Activated T-cell treated with anti-CD3 and anti-CD28 coated beads, Interleukin-2, amount 50 U/mL, for 72 hours (primary cell): ENCODE measurements at regions not wholly inside any gene's neighbourhood (a gene's known extent, or its start where the extent isn't known, plus 50 kb on each side); places are given as distances from the start of the nearest gene placed in this dataset.
"Not testable (repeated sequence)": the region's sequence is repeated elsewhere in the genome, so short reads cannot be mapped to it uniquely, and the experiment has no call there.

Source experiments
- ATAC-seq, 2 donors: fragments of 150-1000 bp; cut with Tn5 transposase; replicated peaks in 1 of 2; 2 replicates each; pipeline ENCODE4 v1.10.0; 2021; ENCODE audit warnings: moderate library complexity in 2 of 2, mild to moderate bottlenecking in 1 of 2
- DNase-seq, 2 donors: peaks; one replicate each; pipeline ENCODE4 v3.0.0; 2021 to 2022; ENCODE audit warnings: mixed read lengths in 1 of 2
- H3K27ac Mint-ChIP-seq: one replicate; pipeline ENCODE4 v1.8.0; 2022; ENCODE audit warnings: mild to moderate bottlenecking, moderate library complexity, mixed read lengths
- H3K27me3 Mint-ChIP-seq: one replicate; pipeline ENCODE4 v1.8.0; 2022; ENCODE audit warnings: low read depth, mixed read lengths
- H3K36me3 Mint-ChIP-seq, 2 donors: one replicate each; pipeline ENCODE4 v1.8.0; 2022; ENCODE audit warnings: mixed read lengths in 2 of 2, mild to moderate bottlenecking in 1 of 2; ENCODE audit not compliant: insufficient read depth in 2 of 2
- H3K4me1 Mint-ChIP-seq: one replicate; pipeline ENCODE4 v1.8.0; 2022; ENCODE audit warnings: low read depth, mixed read lengths
- H3K4me3 Mint-ChIP-seq, 2 donors: one replicate each; pipeline ENCODE4 v1.8.0; 2022; ENCODE audit warnings: mild to moderate bottlenecking in 2 of 2, mixed read lengths in 2 of 2, moderate library complexity in 2 of 2
- H3K9me3 Mint-ChIP-seq, 2 donors: one replicate each; pipeline ENCODE4 v1.8.0; 2022; ENCODE audit warnings: mixed read lengths in 2 of 2

- ATAC-seq: no peak
- no peak overlapping the region for H3K27ac Mint-ChIP-seq
- no peaks in the 10 kb centered on the region for H3K27me3 Mint-ChIP-seq
- peaks cover 0 to 1% of the 10 kb centered on the region in 2 donors for H3K36me3 Mint-ChIP-seq
- no peak for DNase-seq
- H3K4me3 Mint-ChIP-seq: no peak overlapping the region
- no peaks in the 10 kb centered on the region for H3K4me1 Mint-ChIP-seq
- H3K9me3 Mint-ChIP-seq: peaks cover 0 to 2% of the 10 kb centered on the region in 2 donors
Measured at GRCh38 chr2:186125156-186125555, 360.9 kb upstream of the ZC3H15 start.

DNA sequence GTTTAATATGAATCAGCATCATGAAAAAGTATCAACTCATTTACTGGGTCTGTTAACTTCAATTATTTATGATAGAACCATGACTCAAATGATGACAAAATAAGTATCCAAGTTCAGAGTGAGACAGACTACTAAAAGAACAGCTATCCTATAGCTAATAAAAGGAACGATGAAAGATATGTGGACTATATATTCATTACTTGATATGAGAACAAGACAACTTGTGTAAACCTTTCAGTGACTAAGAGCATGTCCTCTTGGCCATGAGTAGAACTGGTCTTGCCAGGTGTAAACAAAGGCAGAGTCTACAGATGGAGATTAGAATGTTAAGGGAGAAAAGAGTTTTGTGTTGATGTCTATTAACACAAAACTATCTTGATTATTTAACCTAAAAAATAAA, 360.4 kb upstream of the ZC3H15 start:
- ATAC-seq (no peak), DNase-seq (no peak)
- Mint-ChIP-seq H3K9me3 (peaks cover 0 to 2% of the 10 kb centered on the region in 2 donors), H3K27ac (no peak overlapping the region), H3K27me3 (no peaks in the 10 kb centered on the region), H3K36me3 (peaks cover 0 to 1% of the 10 kb centered on the region in 2 donors), H3K4me3 (no peak overlapping the region), H3K4me1 (no peaks in the 10 kb centered on the region)

GRCh38 chr2:186126181-186126580, 359.9 kb upstream of the ZC3H15 start:
- peaks cover 0 to 2% of the 10 kb centered on the region in 2 donors for H3K9me3 Mint-ChIP-seq
- DNase-seq (no peak), ATAC-seq (no peak)
- H3K27me3 Mint-ChIP-seq: no peaks in the 10 kb centered on the region
- no peak overlapping the region for H3K4me3 Mint-ChIP-seq
- peaks cover 0 to 1% of the 10 kb centered on the region in 2 donors for H3K36me3 Mint-ChIP-seq
- H3K4me1 Mint-ChIP-seq: no peaks in the 10 kb centered on the region
- no peak overlapping the region for H3K27ac Mint-ChIP-seq

- DNase-seq (no peak), ATAC-seq (no peak)
- Mint-ChIP-seq H3K27me3 (no peaks in the 10 kb centered on the region), H3K36me3 (no peaks in the 10 kb centered on the region), H3K27ac (no peak overlapping the region), H3K9me3 (no peaks in the 10 kb centered on the region), H3K4me3 (no peak overlapping the region), H3K4me1 (no peaks in the 10 kb centered on the region)
Measured at GRCh38 chr2:186129767-186130581, 356.1 kb upstream of the ZC3H15 start.

GRCh38 chr2:186130748-186131641, 355.1 kb upstream of the ZC3H15 start:
- Mint-ChIP-seq H3K36me3 (no peaks in the 10 kb centered on the region), H3K4me1 (no peaks in the 10 kb centered on the region), H3K4me3 (no peak overlapping the region), H3K27me3 (no peaks in the 10 kb centered on the region), H3K27ac (no peak overlapping the region), H3K9me3 (no peaks in the 10 kb centered on the region)
- no peak for ATAC-seq
- DNase-seq: no peak

DNA sequence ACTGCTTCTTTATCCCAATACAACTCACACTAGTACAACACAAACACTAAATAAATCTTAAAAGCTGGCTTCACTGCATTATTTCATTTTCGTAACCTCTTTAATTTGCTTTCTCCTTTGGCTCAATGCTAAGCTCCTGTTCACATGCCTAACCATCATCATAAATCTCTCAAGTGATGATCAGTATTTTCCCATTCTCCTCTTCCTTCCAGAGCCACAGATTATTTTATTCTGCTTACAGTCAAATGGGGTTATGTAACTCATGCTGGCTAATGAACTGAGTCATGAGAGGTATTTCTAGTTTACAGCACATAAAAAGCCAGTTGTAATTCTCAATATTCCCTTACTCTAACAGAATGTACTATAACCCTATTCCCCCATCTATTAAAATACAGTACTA, 350.4 kb upstream of the ZC3H15 start:
- H3K27me3 Mint-ChIP-seq: no peaks in the 10 kb centered on the region
- no peak overlapping the region for H3K4me3 Mint-ChIP-seq
- no peak overlapping the region for H3K27ac Mint-ChIP-seq
- no peaks in the 10 kb centered on the region for H3K9me3 Mint-ChIP-seq
- H3K36me3 Mint-ChIP-seq: no peaks in the 10 kb centered on the region
- DNase-seq (no peak), ATAC-seq (no peak)
- no peaks in the 10 kb centered on the region for H3K4me1 Mint-ChIP-seq

- H3K4me3 Mint-ChIP-seq: no peak overlapping the region
- no peaks in the 10 kb centered on the region for H3K4me1 Mint-ChIP-seq
- no peaks in the 10 kb centered on the region for H3K27me3 Mint-ChIP-seq
- no peaks in the 10 kb centered on the region for H3K36me3 Mint-ChIP-seq
- DNase-seq (no peak), ATAC-seq (no peak)
- H3K27ac Mint-ChIP-seq: no peak overlapping the region
- H3K9me3 Mint-ChIP-seq: no peaks in the 10 kb centered on the region
Measured at GRCh38 chr2:186136860-186137259, 349.2 kb upstream of the ZC3H15 start.

- no peak for ATAC-seq
- Mint-ChIP-seq H3K9me3 (no peaks in the 10 kb centered on the region), H3K4me3 (no peak overlapping the region), H3K36me3 (no peaks in the 10 kb centered on the region), H3K27me3 (no peaks in the 10 kb centered on the region), H3K27ac (no peak overlapping the region), H3K4me1 (no peaks in the 10 kb centered on the region)
- DNase-seq: no peak
Measured at GRCh38 chr2:186138845-186139244, 347.2 kb upstream of the ZC3H15 start.

- no peak overlapping the region for H3K27ac Mint-ChIP-seq
- peaks cover 12 to 20% of the 10 kb centered on the region in 2 donors for H3K9me3 Mint-ChIP-seq
- H3K36me3 Mint-ChIP-seq: peaks cover 6 to 9% of the 10 kb centered on the region in 2 donors
- ATAC-seq: no peak
- DNase-seq: no peak
- no peaks in the 10 kb centered on the region for H3K4me1 Mint-ChIP-seq
- no peaks in the 10 kb centered on the region for H3K27me3 Mint-ChIP-seq
- H3K4me3 Mint-ChIP-seq: no peak overlapping the region
Measured at GRCh38 chr2:186159101-186159500, 327.0 kb upstream of the ZC3H15 start.

- DNase-seq (no peak), ATAC-seq (no peak)
- H3K9me3 Mint-ChIP-seq: peaks cover 9 to 14% of the 10 kb centered on the region in 2 donors
- H3K4me3 Mint-ChIP-seq: no peak overlapping the region
- H3K4me1 Mint-ChIP-seq: no peaks in the 10 kb centered on the region
- H3K36me3 Mint-ChIP-seq: peaks cover 3 to 7% of the 10 kb centered on the region in 2 donors
- H3K27me3 Mint-ChIP-seq: no peaks in the 10 kb centered on the region
- H3K27ac Mint-ChIP-seq: no peak overlapping the region
Measured at GRCh38 chr2:186164325-186164724, 321.7 kb upstream of the ZC3H15 start.

DNA sequence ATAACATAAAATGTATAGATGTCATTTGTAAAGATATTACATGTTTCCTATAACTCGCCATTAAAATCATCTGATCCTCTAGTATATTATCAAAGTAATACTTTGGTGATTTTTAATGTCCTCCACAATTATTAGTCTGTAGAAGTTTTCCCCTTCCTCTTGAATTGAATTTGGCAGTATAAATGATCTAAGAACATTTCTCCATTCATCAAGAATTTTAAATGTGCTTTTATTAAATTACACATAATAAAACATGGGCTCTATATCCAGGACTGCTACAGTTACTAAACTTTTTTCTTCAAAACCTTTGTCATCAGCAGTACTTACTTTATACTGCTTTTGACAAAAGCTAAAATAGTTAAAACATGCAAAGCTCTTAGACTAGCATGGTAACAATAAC, 315.4 kb upstream of the ZC3H15 start:
- Mint-ChIP-seq H3K36me3 (peaks cover 0 to 1% of the 10 kb centered on the region in 2 donors), H3K9me3 (peaks cover 2 to 4% of the 10 kb centered on the region in 2 donors), H3K27me3 (no peaks in the 10 kb centered on the region), H3K4me3 (no peak overlapping the region), H3K27ac (no peak overlapping the region), H3K4me1 (no peaks in the 10 kb centered on the region)
- no peak for ATAC-seq
- no peak for DNase-seq

DNA sequence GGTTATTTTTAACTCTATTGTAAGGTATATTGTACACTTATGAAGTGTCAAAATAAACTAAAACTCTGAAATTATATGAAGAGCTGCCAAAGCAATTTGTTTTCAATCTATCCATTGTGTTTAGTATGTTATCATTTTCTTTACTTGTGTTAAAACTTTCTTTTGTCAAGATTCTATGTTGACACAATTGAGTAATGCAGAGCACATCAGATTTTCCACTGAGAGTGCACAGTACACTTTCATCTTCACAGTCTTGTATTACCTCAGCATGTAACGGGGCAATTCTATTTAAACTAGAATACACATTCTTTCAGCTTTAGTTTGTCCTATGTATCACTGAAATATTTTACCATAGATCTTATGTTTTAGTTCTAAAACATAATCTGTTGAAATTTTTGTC, 304.4 kb upstream of the ZC3H15 start:
- ATAC-seq: no peak
- no peak for DNase-seq
- peaks cover 0 to 3% of the 10 kb centered on the region in 2 donors for H3K9me3 Mint-ChIP-seq
- no peak overlapping the region for H3K27ac Mint-ChIP-seq
- no peaks in the 10 kb centered on the region for H3K27me3 Mint-ChIP-seq
- no peak overlapping the region for H3K4me3 Mint-ChIP-seq
- H3K4me1 Mint-ChIP-seq: no peaks in the 10 kb centered on the region
- H3K36me3 Mint-ChIP-seq: no peaks in the 10 kb centered on the region

DNA sequence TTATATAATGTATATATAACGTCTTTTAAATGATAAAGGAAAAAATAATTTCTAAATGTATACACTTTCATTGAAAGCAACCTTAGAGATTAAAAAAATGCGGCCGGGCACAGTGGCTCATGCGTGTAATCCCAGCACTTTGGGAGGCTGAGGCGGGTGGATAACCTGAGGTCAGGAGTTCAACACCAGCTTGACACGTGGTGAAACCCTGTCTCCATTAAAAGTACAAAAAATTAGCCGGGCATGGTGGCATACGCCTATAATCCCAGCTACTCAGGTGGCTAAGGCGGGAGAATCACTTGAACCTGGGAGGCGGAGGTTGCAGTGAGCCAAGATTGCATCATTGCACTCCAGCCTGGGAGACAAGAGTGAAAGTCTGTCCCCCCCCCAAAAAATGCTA, 303.7 kb upstream of the ZC3H15 start:
- H3K27me3 Mint-ChIP-seq, H3K36me3 Mint-ChIP-seq, ATAC-seq, DNase-seq, H3K4me3 Mint-ChIP-seq, H3K9me3 Mint-ChIP-seq, H3K27ac Mint-ChIP-seq, H3K4me1 Mint-ChIP-seq: not testable (repeated sequence)
